Cardiac muscle cell (in vitro differentiated cells and primary cell): ENCODE measurements at regions not wholly inside any gene's neighbourhood (a gene's known extent, or its start where the extent isn't known, plus 50 kb on each side); places are given as distances from the start of the nearest gene placed in this dataset.

Experiments used
- DNase-seq, 2 donors: peaks; one replicate each; pipeline versions ENCODE4 v3.0.0 to v3.0.0-alpha.2; 2010 to 2017; ENCODE audit warnings: low read depth in 1 of 2, low spot score in 1 of 2
- H3K27ac ChIP-seq: fragments of 200-600 bp; sonication (generic); 2 replicates; pipeline ENCODE4 v1.5.1; 2016
- H3K27me3 ChIP-seq: fragments of 200-600 bp; sonication (generic); 2 replicates; pipeline ENCODE4 v1.6.0; 2016; ENCODE audit warnings: control low read depth
- H3K36me3 ChIP-seq: fragments of 200-600 bp; sonication (generic); 2 replicates; pipeline ENCODE4 v1.5.1; 2016; ENCODE audit warnings: control low read depth
- H3K4me1 ChIP-seq: fragments of 200-600 bp; sonication (generic); 2 replicates; pipeline ENCODE4 v1.8.1; 2017; ENCODE audit warnings: low read depth, mild to moderate bottlenecking, mixed run types
- H3K4me3 ChIP-seq: fragments of 200-600 bp; sonication (generic); 2 replicates; pipeline ENCODE4 v1.5.1; 2016; ENCODE audit warnings: mild to moderate bottlenecking
- H3K9me3 ChIP-seq: fragments of 200-600 bp; sonication (generic); 2 replicates; pipeline ENCODE4 v1.5.1; 2017; ENCODE audit warnings: low read depth, mild to moderate bottlenecking, control low read depth
- TF ChIP-seq, protein P1 (sequence below): IDR thresholded peaks from 2 replicates; pipeline ENCODE4 v1.5.1; 2012; ENCODE audit warnings: low read depth, mild to moderate bottlenecking, low read length

DNA sequence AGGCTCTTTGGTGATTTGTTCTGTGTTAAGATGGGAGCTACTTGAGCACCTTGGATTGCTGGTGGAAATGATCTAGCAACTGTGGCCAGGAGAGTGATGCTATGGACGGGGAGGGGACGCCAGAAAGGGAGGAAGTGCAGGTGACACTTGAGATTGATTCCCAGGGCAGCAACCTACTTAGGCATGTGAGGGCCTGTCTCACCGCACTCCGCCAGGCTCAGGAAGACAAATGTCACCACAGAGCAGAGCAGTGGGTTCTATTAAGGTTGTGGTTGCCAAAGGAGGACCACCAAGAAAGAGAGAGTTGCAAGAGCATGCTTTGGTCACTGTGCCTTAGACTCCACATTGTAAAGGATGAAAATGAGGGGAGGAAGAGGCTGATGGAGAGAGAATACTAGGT, 404.3 kb downstream of the IRX1 start:
- DNase-seq = no peak
- Histone ChIP-seq H3K4me1 (peaks cover 6% of the 10 kb centered on the region), H3K27me3 (peaks cover 15% of the 10 kb centered on the region), H3K36me3 (no peaks in the 10 kb centered on the region), H3K4me3 (no peak overlapping the region), H3K27ac (no peak overlapping the region), H3K9me3 (no peaks in the 10 kb centered on the region)
- TF ChIP-seq, protein P1, sequence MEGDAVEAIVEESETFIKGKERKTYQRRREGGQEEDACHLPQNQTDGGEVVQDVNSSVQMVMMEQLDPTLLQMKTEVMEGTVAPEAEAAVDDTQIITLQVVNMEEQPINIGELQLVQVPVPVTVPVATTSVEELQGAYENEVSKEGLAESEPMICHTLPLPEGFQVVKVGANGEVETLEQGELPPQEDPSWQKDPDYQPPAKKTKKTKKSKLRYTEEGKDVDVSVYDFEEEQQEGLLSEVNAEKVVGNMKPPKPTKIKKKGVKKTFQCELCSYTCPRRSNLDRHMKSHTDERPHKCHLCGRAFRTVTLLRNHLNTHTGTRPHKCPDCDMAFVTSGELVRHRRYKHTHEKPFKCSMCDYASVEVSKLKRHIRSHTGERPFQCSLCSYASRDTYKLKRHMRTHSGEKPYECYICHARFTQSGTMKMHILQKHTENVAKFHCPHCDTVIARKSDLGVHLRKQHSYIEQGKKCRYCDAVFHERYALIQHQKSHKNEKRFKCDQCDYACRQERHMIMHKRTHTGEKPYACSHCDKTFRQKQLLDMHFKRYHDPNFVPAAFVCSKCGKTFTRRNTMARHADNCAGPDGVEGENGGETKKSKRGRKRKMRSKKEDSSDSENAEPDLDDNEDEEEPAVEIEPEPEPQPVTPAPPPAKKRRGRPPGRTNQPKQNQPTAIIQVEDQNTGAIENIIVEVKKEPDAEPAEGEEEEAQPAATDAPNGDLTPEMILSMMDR = no peak

DNA sequence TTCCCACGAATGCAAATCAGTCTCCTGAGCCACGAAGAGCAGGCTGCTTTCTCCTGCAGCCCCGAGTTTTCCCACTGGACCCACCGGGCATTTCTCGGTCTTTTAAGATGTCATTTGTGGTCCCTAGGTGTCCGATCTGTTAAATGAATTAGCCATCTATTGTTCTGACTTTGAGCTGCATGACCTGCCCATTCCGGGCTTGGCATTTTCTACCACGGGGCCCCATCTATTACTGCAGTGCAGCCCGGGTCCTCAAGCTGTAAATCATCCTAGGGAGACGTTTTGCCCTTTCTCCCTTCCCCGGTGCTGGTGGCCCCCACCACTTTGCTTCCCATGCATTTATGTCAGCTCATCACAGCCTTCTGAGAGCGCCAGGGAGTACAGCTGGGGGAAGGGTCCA, 405.4 kb downstream of the IRX1 start:
- H3K27ac ChIP-seq = no peak overlapping the region
- no peaks in the 10 kb centered on the region for H3K9me3 ChIP-seq
- no peak for DNase-seq
- TF ChIP-seq, protein P1 = no peak
- H3K27me3 ChIP-seq = peaks cover 15% of the 10 kb centered on the region
- H3K4me3 ChIP-seq = no peak overlapping the region
- no peaks in the 10 kb centered on the region for H3K36me3 ChIP-seq
- H3K4me1 ChIP-seq = peaks cover 5% of the 10 kb centered on the region

DNA sequence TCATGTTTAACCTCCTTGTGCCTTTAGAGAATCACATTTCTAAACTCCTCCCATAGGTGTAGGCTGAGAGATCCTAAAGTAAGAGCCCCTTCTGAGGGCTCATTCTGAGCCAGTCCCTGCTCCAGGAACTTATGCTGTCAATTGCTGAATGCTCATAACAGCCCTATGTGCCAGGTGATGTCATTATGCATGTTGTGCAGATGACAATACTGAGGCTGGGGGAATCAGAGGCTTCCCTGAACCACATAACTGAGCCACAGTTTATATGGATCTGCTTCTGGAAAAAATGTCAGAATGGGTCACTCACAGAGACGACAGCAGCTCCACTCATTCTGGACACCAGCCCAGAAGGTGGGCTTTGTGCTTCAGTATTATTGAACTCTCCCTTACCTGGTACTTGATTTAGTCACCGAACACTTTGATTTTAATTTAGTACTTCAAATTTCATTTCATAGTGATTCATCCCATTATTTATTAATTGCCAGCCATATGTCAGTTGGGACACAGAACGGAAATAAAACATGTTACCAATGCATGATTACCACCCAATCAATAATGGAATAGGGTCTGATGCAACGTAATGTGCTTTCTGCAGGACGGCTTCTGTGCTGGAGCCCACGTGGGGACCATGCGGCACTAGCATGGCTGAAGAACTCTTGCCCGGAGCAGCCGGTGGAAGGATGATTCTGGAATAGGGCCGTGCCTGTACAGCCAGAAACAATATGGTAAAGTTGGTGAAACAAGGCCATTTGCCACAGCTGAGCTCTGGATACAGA, 406.3 kb downstream of the IRX1 start:
- Histone ChIP-seq H3K27me3 (peaks cover 15% of the 10 kb centered on the region), H3K27ac (no peak overlapping the region)

DNA sequence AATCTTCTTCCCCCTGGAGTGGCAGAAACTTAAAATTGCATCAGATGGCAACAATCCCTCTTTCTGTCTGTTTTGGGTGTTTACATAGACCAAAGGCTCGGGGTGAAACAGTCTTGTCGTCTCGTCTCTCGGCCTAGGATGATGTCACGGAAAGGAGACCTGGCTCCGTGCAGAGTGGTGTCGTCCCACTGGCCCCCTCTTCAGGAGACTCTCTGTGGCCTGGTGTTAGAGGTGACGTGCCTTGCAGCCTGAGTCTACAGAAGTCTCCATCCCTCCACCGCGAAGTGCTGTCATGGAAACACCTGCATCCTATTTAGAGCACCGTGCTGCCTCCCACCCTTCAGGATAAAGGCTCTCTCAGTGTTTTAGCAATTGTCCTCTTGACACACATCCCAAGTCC, 409.7 kb downstream of the IRX1 start:
- TF ChIP-seq, protein P1 = no peak

More for the DNA sequence above, 406.3 kb downstream of the IRX1 start:
- DNase-seq = no peak
- Histone ChIP-seq H3K9me3 (no peaks in the 10 kb centered on the region), H3K4me3 (no peak overlapping the region), H3K4me1 (peaks cover 2% of the 10 kb centered on the region), H3K36me3 (no peaks in the 10 kb centered on the region)
- TF ChIP-seq, protein P1 = no peak

DNA sequence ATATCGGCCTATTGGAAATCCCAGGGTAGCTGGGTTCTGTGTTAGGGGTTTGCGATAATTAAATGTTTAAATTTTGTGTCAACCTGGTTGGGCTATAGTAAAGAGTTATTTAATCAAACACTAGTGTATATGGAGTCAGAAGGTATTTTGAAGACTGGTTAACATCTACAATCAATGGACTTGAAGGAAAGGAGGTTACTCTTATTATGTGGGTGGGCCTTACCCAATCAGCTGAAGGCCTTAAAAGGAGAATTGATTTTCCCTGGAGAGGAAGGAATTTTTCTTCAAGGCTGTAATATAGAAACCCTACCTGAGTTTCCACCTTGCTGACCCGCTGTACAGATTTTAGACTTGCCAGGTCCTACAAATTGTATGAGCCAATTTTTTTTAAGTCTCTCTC, 411.4 kb downstream of the IRX1 start:
- H3K27me3 ChIP-seq = no peaks in the 10 kb centered on the region
- H3K27ac ChIP-seq = no peak overlapping the region
- no peaks in the 10 kb centered on the region for H3K9me3 ChIP-seq
- TF ChIP-seq, protein P1 = no peak
- no peaks in the 10 kb centered on the region for H3K36me3 ChIP-seq
- H3K4me1 ChIP-seq = no peaks in the 10 kb centered on the region
- DNase-seq = no peak
- H3K4me3 ChIP-seq = no peak overlapping the region

More for the DNA sequence above, 409.7 kb downstream of the IRX1 start:
- no peak for DNase-seq
- H3K4me3 ChIP-seq = no peak overlapping the region
- no peaks in the 10 kb centered on the region for H3K36me3 ChIP-seq
- no peaks in the 10 kb centered on the region for H3K9me3 ChIP-seq
- H3K27ac ChIP-seq = no peak overlapping the region
- no peaks in the 10 kb centered on the region for H3K4me1 ChIP-seq
- H3K27me3 ChIP-seq = no peaks in the 10 kb centered on the region
